ENCODE measurements at regions not wholly inside any gene's neighbourhood (a gene's known extent, or its start where the extent isn't known, plus 50 kb on each side); places are given as distances from the start of the nearest gene placed in this dataset.
A peak's percentile ranks its signal among the peaks of the same experiment; 100 is the strongest.

DNA sequence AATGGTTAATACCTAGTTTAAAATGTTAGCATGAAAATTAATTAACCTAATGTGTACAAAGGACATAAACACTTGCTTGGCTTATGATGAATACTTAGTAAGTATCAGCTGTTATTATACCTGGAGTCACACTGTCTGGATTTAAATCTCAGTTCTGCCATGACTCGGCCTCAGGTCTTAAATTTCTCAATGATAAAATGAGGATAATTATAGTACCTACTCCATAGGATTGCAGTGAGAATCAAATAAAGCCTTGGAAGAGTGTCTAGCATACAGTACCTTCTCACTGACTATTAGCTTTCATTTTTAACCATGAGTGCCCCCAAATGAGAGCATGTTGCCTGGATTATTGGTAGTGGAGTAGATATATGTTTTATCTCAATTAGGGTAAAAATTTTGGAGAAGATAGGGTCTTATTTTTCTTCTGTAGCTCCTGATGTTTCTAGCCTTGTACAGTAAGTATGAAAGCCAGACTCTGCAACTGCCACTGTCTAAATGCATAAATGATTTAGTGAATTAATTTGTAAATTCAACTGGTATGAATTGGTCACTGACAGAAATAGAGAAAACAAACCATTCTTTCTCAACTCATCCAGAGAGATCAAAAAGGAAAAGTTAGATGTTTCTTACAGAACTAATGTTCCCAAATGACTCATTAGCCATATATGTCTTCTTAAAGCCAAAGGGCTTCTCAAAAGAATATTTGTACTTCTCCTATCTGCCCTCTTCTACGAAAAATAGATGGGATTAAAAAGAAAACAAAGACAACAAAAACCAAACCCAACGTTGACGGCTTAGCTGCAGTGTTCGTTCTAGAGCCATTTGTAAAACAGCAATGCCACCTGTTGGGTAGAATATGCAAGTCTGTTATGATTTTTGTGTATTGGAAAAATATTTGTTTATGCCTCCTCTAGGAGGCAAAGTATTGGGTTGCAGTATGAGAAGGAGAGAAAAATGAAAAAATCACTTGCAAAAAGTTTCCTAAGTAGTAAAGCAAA is 53.8 kb upstream of the MROH9 start:
- peak in 3 of 4 donors; percentile 43 to 56 (median 44) for ATAC-seq
- no peak for DNase-seq
- 13 to 20% methylated on average over 5 of the region's 5 CpGs for WGBS, 2 donors
- FAIRE-seq = no peak
- Histone ChIP-seq H3K9me3 (no peaks in the 10 kb centered on the region), H3K27me3 (peaks cover 0 to 2% (median 0%) of the 10 kb centered on the region in 4 donors), H3K36me3 (no peaks in the 10 kb centered on the region), H3K27ac (no peak overlapping the region), H3K4me1 (no peaks in the 10 kb centered on the region), H3K4me3 (no peak overlapping the region)
- intact Hi-C loops (cut with DNase I) = no loop called here
- TF ChIP-seq, protein P1, sequence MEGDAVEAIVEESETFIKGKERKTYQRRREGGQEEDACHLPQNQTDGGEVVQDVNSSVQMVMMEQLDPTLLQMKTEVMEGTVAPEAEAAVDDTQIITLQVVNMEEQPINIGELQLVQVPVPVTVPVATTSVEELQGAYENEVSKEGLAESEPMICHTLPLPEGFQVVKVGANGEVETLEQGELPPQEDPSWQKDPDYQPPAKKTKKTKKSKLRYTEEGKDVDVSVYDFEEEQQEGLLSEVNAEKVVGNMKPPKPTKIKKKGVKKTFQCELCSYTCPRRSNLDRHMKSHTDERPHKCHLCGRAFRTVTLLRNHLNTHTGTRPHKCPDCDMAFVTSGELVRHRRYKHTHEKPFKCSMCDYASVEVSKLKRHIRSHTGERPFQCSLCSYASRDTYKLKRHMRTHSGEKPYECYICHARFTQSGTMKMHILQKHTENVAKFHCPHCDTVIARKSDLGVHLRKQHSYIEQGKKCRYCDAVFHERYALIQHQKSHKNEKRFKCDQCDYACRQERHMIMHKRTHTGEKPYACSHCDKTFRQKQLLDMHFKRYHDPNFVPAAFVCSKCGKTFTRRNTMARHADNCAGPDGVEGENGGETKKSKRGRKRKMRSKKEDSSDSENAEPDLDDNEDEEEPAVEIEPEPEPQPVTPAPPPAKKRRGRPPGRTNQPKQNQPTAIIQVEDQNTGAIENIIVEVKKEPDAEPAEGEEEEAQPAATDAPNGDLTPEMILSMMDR (IDR thresholded peaks at IDR 0.05) = peak in 1 of 4 donors; percentile 23
